ENCODE measurements at regions not wholly inside any gene's neighbourhood (a gene's known extent, or its start where the extent isn't known, plus 50 kb on each side); places are given as distances from the start of the nearest gene placed in this dataset.
"Not testable (repeated sequence)": the region's sequence is repeated elsewhere in the genome, so short reads cannot be mapped to it uniquely, and the experiment has no call there.

GRCh38 chr1:238499021-238499420 is 608.3 kb upstream of the ZP4 start:
- no peak for DNase-seq

GRCh38 chr1:238492271-238492670 is 601.5 kb upstream of the ZP4 start:
- no peak for DNase-seq

GRCh38 chr1:238491265-238491664 is 600.5 kb upstream of the ZP4 start:
- no peak for DNase-seq

GRCh38 chr1:238489006-238489405 is 598.3 kb upstream of the ZP4 start:
- no peak for DNase-seq

- no peak for DNase-seq
Observed at GRCh38 chr1:238488401-238488800, 597.7 kb upstream of the ZP4 start.

- DNase-seq, result no peak
Observed at GRCh38 chr1:238487931-238488330, 597.2 kb upstream of the ZP4 start.

GRCh38 chr1:238485912-238486209 is 595.1 kb upstream of the ZP4 start:
- no peak for DNase-seq

- DNase-seq, result no peak
Observed at GRCh38 chr1:238485057-238485911, 594.6 kb upstream of the ZP4 start.

- no peak for DNase-seq
Observed at GRCh38 chr1:238484121-238484520, 593.4 kb upstream of the ZP4 start.

- DNase-seq, result no peak
Observed at GRCh38 chr1:238476841-238477240, 586.1 kb upstream of the ZP4 start.

- DNase-seq, result no peak
Observed at GRCh38 chr1:238475712-238476111, 585.0 kb upstream of the ZP4 start.

- no peak for DNase-seq
Observed at GRCh38 chr1:238474263-238474662, 583.5 kb upstream of the ZP4 start.

- DNase-seq, result no peak
Observed at GRCh38 chr1:238469146-238469631, 578.5 kb upstream of the ZP4 start.

- DNase-seq, result no peak
Observed at GRCh38 chr1:238468068-238468467, 577.3 kb upstream of the ZP4 start.

- no peak for DNase-seq
Observed at GRCh38 chr1:238466459-238466858, 575.7 kb upstream of the ZP4 start.

GRCh38 chr1:238465449-238465848 is 574.7 kb upstream of the ZP4 start:
- DNase-seq, result no peak

GRCh38 chr1:238458899-238459298 is 568.2 kb upstream of the ZP4 start:
- DNase-seq, result no peak

GRCh38 chr1:238457610-238458009 is 566.9 kb upstream of the ZP4 start:
- DNase-seq, result no peak

GRCh38 chr1:238451781-238452310 is 561.1 kb upstream of the ZP4 start:
- DNase-seq, result no peak

- DNase-seq, result no peak
Observed at GRCh38 chr1:238450976-238451375, 560.3 kb upstream of the ZP4 start.

- no peak for DNase-seq
Observed at GRCh38 chr1:238443687-238444086, 553.0 kb upstream of the ZP4 start.

- DNase-seq, result no peak
Observed at GRCh38 chr1:238439511-238439910, 548.8 kb upstream of the ZP4 start.

GRCh38 chr1:238438311-238439270 is 547.9 kb upstream of the ZP4 start:
- no peak for DNase-seq

GRCh38 chr1:238429703-238430102 is 539.0 kb upstream of the ZP4 start:
- DNase-seq, result not testable (repeated sequence)
